CD8-positive, alpha-beta memory T cell (primary cell): ENCODE measurements at regions not wholly inside any gene's neighbourhood (a gene's known extent, or its start where the extent isn't known, plus 50 kb on each side); places are given as distances from the start of the nearest gene placed in this dataset.

Source experiments
- CTCF ChIA-PET: fragments of 350-600 bp; sonication (Branson Sonifier 250); formaldehyde crosslinking; loops from one replicate; lab custom pipeline; 2021; ENCODE audit warnings: antibody characterized with exemption; lab: Charles Lee
- POLR2A ChIA-PET: fragments of 350-600 bp; sonication (Branson Sonifier 250); formaldehyde crosslinking; loops from one replicate; lab custom pipeline; 2021; ENCODE audit warnings: antibody characterized with exemption; lab: Charles Lee
- DNase-seq, 5 donors: peaks; one replicate each; pipeline versions ENCODE4 v3.0.0 to v3.0.0-alpha.2; 2020 to 2022; ENCODE audit warnings: mixed read lengths in 1 of 5
- H3K27ac ChIP-seq: one replicate; pipeline ENCODE4 v1.7.0; 2013; ENCODE audit warnings: low read depth, mild to moderate bottlenecking, low read length, moderate library complexity
- H3K27me3 ChIP-seq: 2 replicates; pipeline ENCODE4 v1.7.0; 2013; ENCODE audit warnings: low read length, mild to moderate bottlenecking; ENCODE audit not compliant: insufficient read depth, poor library complexity, severe bottlenecking
- H3K36me3 ChIP-seq: 2 replicates; pipeline ENCODE4 v1.7.0; 2013; ENCODE audit warnings: mild to moderate bottlenecking, low read length, moderate library complexity; ENCODE audit not compliant: insufficient read depth
- H3K4me1 ChIP-seq: 2 replicates; pipeline ENCODE4 v1.7.0; 2013; ENCODE audit warnings: mild to moderate bottlenecking, low read length, moderate library complexity; ENCODE audit not compliant: insufficient read depth
- H3K4me3 ChIP-seq: 2 replicates; pipeline ENCODE4 v1.7.0; 2013; ENCODE audit warnings: mild to moderate bottlenecking, low read length
- H3K9me3 ChIP-seq: 2 replicates; pipeline ENCODE4 v1.7.0; 2013; ENCODE audit warnings: mild to moderate bottlenecking, low read length
- H3K27ac Mint-ChIP-seq, 8 donors: one replicate each; pipeline ENCODE4 v1.8.0; 2020 to 2021; ENCODE audit warnings: mixed read lengths in 8 of 8, mild to moderate bottlenecking in 6 of 8, inconsistent platforms in 3 of 8, moderate library complexity in 3 of 8
- H3K27me3 Mint-ChIP-seq, 2 donors: one replicate each; pipeline ENCODE4 v1.8.0; 2020 to 2021; ENCODE audit warnings: mixed read lengths in 2 of 2, mild to moderate bottlenecking in 1 of 2, moderate library complexity in 1 of 2
- H3K36me3 Mint-ChIP-seq, 3 donors: one replicate each; pipeline ENCODE4 v1.8.0; 2020 to 2021; ENCODE audit warnings: mixed read lengths in 3 of 3, inconsistent platforms in 1 of 3, mild to moderate bottlenecking in 1 of 3
- H3K4me1 Mint-ChIP-seq, 3 donors: one replicate each; pipeline ENCODE4 v1.8.0; 2020 to 2021; ENCODE audit warnings: mixed read lengths in 3 of 3, inconsistent platforms in 1 of 3, mild to moderate bottlenecking in 1 of 3
- H3K4me3 Mint-ChIP-seq, 7 donors: one replicate each; pipeline ENCODE4 v1.8.0; 2020 to 2021; ENCODE audit warnings: mixed read lengths in 7 of 7, mild to moderate bottlenecking in 6 of 7, moderate library complexity in 4 of 7, inconsistent platforms in 2 of 7
- H3K9me3 Mint-ChIP-seq, 5 donors: one replicate each; pipeline ENCODE4 v1.8.0; 2020 to 2022; ENCODE audit warnings: mixed read lengths in 5 of 5, mild to moderate bottlenecking in 3 of 5, moderate library complexity in 2 of 5, inconsistent platforms in 1 of 5

DNA sequence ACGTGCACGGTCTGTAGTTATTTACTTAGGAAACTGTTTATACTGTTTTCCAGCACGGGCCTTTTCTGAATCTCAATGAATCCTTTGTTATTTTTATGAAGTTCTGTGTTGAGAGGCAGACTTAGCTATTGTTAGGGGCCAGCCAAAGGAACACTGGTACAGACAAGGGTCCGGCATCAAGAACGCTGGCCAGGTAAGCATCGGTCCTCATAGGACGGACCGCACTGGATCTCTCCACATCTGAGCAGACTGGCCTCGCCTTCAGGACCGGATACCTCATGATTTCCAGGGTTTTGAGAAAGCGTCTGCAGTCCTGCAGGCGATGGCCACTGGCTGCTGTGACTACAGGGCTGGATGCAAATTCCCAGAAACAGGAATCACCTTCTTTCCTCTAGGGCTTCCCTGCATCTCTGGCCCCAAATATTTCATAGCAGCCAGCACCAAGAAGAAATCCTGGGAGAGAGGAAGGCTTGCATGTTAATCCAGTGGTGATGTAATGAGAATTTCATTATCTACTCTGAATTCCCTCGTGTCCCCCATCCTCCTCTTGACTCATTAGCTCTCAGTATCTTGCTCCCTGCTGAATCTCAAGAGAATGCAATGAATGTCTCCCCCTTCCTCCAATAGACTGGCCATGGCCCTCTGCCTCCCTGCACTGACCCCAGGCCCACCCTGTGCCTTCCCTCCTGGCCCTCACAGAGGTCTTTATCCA is 325.4 kb upstream of the NPVF start:
- CTCF ChIA-PET = interaction anchor here (1.0 to 1.2 kb wide), 2 partner anchors 11 to 12 kb away, joined by 3 read pairs; no protein-coding TSS in a partner anchor
- H3K27me3 ChIP-seq = no peaks in the 10 kb centered on the region
- Mint-ChIP-seq H3K4me1 (peaks cover 0 to 6% (median 0%) of the 10 kb centered on the region in 3 donors), H3K36me3 (no peaks in the 10 kb centered on the region), H3K27ac (no peak overlapping the region), H3K4me3 (no peak overlapping the region), H3K9me3 (no peaks in the 10 kb centered on the region), H3K27me3 (peaks cover 7 to 36% of the 10 kb centered on the region in 2 donors)
- H3K4me3 ChIP-seq = no peak overlapping the region
- no peaks in the 10 kb centered on the region for H3K9me3 ChIP-seq
- H3K27ac ChIP-seq = no peak overlapping the region
- POLR2A ChIA-PET = no interaction called here
- H3K4me1 ChIP-seq = peaks cover 6% of the 10 kb centered on the region
- H3K36me3 ChIP-seq = no peaks in the 10 kb centered on the region
- DNase-seq = no peak

DNA sequence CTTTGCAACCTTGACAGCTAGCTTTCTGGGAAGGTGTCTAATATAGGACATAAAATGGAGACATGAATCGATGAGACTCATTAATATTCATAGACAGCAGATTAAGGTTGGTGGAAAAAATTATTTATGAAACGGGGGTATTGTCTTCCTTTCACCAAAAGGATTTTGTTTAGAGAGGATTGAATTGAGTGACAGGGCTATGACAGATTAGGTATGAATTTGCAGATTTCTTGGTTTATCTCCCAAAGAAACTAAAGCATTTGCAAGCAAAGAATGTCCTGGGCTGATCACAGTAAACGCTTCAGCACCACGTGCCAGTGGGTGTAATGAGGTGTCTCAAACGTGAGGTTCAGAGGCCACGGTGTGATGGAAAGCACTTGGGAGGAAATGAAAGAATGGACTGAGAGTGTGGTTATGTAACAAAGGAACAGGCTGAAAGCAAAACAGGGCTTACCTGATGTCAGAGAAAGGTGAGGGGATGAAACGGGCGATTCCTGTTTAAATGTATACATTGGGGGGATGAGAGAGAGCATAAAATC is 329.2 kb upstream of the NPVF start:
- ChIA-PET CTCF (no interaction called here), POLR2A (no interaction called here)
- Histone ChIP-seq H3K36me3 (no peaks in the 10 kb centered on the region), H3K4me1 (peaks cover 6% of the 10 kb centered on the region), H3K27ac (no peak overlapping the region), H3K27me3 (no peaks in the 10 kb centered on the region), H3K4me3 (no peak overlapping the region), H3K9me3 (no peaks in the 10 kb centered on the region)
- Mint-ChIP-seq H3K4me3 (no peak overlapping the region), H3K27ac (no peak overlapping the region), H3K4me1 (peaks cover 0 to 6% (median 0%) of the 10 kb centered on the region in 3 donors), H3K36me3 (no peaks in the 10 kb centered on the region), H3K9me3 (no peaks in the 10 kb centered on the region), H3K27me3 (peaks cover 7 to 20% of the 10 kb centered on the region in 2 donors)
- DNase-seq = no peak

GRCh38 chr7:25557930-25558329 is 329.6 kb upstream of the NPVF start:
- Histone ChIP-seq H3K4me1 (peaks cover 6% of the 10 kb centered on the region), H3K4me3 (no peak overlapping the region), H3K27me3 (no peaks in the 10 kb centered on the region), H3K27ac (no peak overlapping the region), H3K36me3 (no peaks in the 10 kb centered on the region), H3K9me3 (no peaks in the 10 kb centered on the region)
- H3K27ac Mint-ChIP-seq = no peak overlapping the region
- H3K36me3 Mint-ChIP-seq = no peaks in the 10 kb centered on the region
- H3K27me3 Mint-ChIP-seq = peaks cover 7 to 16% of the 10 kb centered on the region in 2 donors
- H3K4me1 Mint-ChIP-seq = peaks cover 0 to 6% (median 0%) of the 10 kb centered on the region in 3 donors
- CTCF ChIA-PET = no interaction called here
- no peak overlapping the region for H3K4me3 Mint-ChIP-seq
- POLR2A ChIA-PET = no interaction called here
- DNase-seq = no peak
- H3K9me3 Mint-ChIP-seq = no peaks in the 10 kb centered on the region

DNA sequence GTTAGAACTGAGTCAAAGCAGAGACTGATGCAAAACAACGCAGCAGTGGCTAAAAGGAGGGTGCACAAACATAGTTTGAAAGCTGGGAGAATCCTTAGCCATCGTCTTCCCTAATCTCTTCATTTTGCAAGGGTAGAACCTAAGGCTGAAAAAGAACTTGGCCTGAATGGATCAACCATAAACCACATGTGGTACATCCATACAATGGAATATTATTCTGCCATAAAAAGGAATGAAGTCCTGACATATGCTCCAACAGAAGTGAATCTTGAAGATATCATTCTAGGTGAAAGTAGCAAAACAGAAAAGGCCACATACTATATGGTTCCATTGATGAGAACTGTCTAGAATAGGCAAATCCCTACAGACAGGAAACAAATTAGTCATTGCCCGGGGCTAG is 330.3 kb upstream of the NPVF start:
- no peak overlapping the region for H3K4me3 Mint-ChIP-seq
- no peaks in the 10 kb centered on the region for H3K36me3 Mint-ChIP-seq
- peaks cover 7 to 15% of the 10 kb centered on the region in 2 donors for H3K27me3 Mint-ChIP-seq
- H3K9me3 Mint-ChIP-seq = no peaks in the 10 kb centered on the region
- H3K4me3 ChIP-seq = no peak overlapping the region
- no peak for DNase-seq
- H3K27ac Mint-ChIP-seq = no peak overlapping the region
- H3K4me1 Mint-ChIP-seq = peaks cover 0 to 6% (median 0%) of the 10 kb centered on the region in 3 donors
- no peaks in the 10 kb centered on the region for H3K36me3 ChIP-seq
- H3K27ac ChIP-seq = no peak overlapping the region
- no peaks in the 10 kb centered on the region for H3K9me3 ChIP-seq
- peaks cover 6% of the 10 kb centered on the region for H3K4me1 ChIP-seq
- ChIA-PET POLR2A (no interaction called here), CTCF (no interaction called here)
- H3K27me3 ChIP-seq = no peaks in the 10 kb centered on the region

GRCh38 chr7:25559581-25560367 is 331.5 kb upstream of the NPVF start:
- Mint-ChIP-seq H3K4me3 (no peak overlapping the region), H3K27ac (no peak overlapping the region), H3K4me1 (peaks cover 0 to 6% (median 0%) of the 10 kb centered on the region in 3 donors), H3K27me3 (peaks cover 7 to 15% of the 10 kb centered on the region in 2 donors), H3K36me3 (no peaks in the 10 kb centered on the region), H3K9me3 (no peaks in the 10 kb centered on the region)
- no peak for DNase-seq
- peaks cover 6% of the 10 kb centered on the region for H3K4me1 ChIP-seq
- CTCF ChIA-PET = interaction anchor here (1.1 to 2.1 kb wide), 3 partner anchors 9 to 300 kb away, joined by 3 to 6 read pairs (median 4); no protein-coding TSS in a partner anchor
- no peak overlapping the region for H3K27ac ChIP-seq
- no peaks in the 10 kb centered on the region for H3K9me3 ChIP-seq
- no peaks in the 10 kb centered on the region for H3K36me3 ChIP-seq
- no peaks in the 10 kb centered on the region for H3K27me3 ChIP-seq
- POLR2A ChIA-PET = no interaction called here
- H3K4me3 ChIP-seq = no peak overlapping the region

DNA sequence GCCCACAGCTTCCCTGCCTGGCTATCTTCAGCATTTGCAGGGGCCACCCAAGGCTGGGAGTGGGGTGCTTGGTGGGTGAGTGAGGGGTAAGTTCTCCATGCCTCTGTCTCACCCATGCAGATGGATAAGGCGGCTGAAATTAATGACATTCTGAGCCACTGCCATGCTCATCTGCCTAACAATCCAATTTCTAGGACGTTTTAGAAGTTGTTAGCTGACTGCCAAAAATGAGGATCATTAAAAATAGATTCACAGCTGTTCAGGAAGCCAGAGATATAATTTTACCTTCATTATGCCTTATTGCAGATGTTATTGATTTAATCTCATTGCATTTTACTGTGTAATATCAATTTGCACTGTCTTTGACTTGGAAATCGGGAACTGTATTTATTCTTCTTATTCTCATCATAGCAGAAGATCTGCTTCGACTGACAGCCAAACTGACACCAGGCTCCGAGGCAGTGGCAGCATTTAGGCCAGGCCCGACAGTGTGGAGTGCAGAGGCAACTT is 334.4 kb upstream of the NPVF start:
- Histone ChIP-seq H3K27ac (no peak overlapping the region), H3K36me3 (no peaks in the 10 kb centered on the region), H3K4me1 (no peaks in the 10 kb centered on the region), H3K9me3 (no peaks in the 10 kb centered on the region), H3K4me3 (no peak overlapping the region), H3K27me3 (no peaks in the 10 kb centered on the region)
- Mint-ChIP-seq H3K4me3 (no peak overlapping the region), H3K27ac (no peak overlapping the region), H3K36me3 (no peaks in the 10 kb centered on the region), H3K9me3 (no peaks in the 10 kb centered on the region), H3K27me3 (peaks cover 3 to 10% of the 10 kb centered on the region in 2 donors), H3K4me1 (peaks cover 2 to 4% (median 3%) of the 10 kb centered on the region in 3 donors)
- no peak for DNase-seq
- POLR2A ChIA-PET = no interaction called here
- CTCF ChIA-PET = interaction anchor here (1.6 kb wide), 1 partner anchor 303 kb away, joined by 5 read pairs; no protein-coding TSS in a partner anchor

DNA sequence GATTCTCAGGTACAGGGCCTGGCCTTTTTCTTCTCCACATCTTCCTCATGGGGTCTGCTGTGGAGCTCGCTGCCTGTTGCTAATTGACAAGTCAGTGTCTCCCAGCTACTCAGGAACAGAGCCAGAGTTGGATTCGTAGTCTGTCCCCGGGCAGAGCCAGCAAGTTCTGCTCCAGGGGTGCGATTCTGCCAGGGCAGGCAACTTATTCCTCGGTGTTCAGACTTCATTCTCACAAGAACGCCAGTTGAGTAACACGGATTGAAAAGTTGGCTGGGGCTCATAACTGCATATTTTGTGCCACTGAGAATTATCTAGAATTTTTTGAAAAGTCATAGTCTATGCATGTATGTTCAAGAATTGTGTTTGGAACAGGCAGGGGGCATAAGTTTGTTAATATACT is 336.7 kb upstream of the NPVF start:
- no peaks in the 10 kb centered on the region for H3K36me3 Mint-ChIP-seq
- H3K4me1 ChIP-seq = no peaks in the 10 kb centered on the region
- H3K4me1 Mint-ChIP-seq = peaks cover 2 to 4% (median 3%) of the 10 kb centered on the region in 3 donors
- H3K9me3 ChIP-seq = no peaks in the 10 kb centered on the region
- H3K4me3 Mint-ChIP-seq = no peak overlapping the region
- DNase-seq = no peak
- H3K27ac ChIP-seq = no peak overlapping the region
- peaks cover 6 to 10% of the 10 kb centered on the region in 2 donors for H3K27me3 Mint-ChIP-seq
- POLR2A ChIA-PET = no interaction called here
- no peaks in the 10 kb centered on the region for H3K36me3 ChIP-seq
- peak overlapping the region in 1 of 8 donors; percentile 45 for H3K27ac Mint-ChIP-seq
- H3K4me3 ChIP-seq = no peak overlapping the region
- H3K9me3 Mint-ChIP-seq = no peaks in the 10 kb centered on the region
- H3K27me3 ChIP-seq = no peaks in the 10 kb centered on the region
- CTCF ChIA-PET = interaction anchor here (0.6 to 5.2 kb wide), 7 partner anchors 11 to 308 kb away, joined by 3 to 42 read pairs (median 3); no protein-coding TSS in a partner anchor
